Glomerular visceral epithelial cell (primary cell): ENCODE measurements at regions not wholly inside any gene's neighbourhood (a gene's known extent, or its start where the extent isn't known, plus 50 kb on each side); places are given as distances from the start of the nearest gene placed in this dataset.
"Not testable (repeated sequence)": the region's sequence is repeated elsewhere in the genome, so short reads cannot be mapped to it uniquely, and the experiment has no call there.

ENCODE experiments used
- DNase-seq: peaks from one replicate; pipeline ENCODE4 v3.0.0-alpha.2; 2016; ENCODE audit errors: extremely low spot score

DNA sequence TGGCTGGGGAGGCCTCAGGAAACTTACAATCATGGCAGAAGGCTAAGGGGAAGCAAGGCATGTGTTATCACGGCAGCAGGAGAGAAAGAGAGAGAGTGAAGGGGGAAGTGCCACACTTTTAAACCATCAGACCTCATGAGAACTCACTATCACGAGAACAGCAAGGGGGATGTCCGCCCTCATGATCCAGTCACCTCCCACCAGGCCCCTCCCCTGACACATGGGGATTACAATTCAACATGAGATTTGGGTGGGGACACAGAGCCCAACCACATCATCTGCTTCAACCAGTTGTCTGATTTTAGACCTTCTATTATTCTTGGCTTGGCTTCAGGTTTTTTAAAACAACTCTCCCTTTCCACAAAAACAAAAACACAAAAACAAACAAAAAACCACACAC, 93.7 kb upstream of the BASP1 start:
- not testable (repeated sequence) for DNase-seq

DNA sequence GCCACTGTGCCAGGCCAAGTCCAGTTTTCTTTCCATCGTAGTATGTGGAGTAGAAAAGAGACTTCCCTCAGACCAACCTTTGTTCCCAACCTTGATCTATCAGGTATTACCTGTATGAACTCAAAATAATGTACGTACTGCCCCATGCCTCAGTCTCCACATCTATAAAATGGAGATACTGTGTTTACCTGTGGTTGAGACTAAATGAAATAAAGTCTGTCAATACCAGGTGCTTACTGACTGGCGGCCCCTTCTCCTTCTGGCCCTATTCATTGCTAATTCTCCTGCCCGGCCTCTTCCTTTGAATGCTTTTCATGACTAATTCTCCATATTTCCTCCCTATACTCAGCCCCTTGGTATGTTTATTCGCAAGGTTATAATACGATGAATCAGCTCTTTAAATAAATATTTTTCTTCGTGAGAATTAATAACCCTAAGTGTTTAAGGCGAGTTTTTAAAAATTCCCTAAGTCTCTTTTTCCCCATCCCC, 89.6 kb upstream of the BASP1 start:
- peak; percentile 76 for DNase-seq

GRCh38 chr5:17129093-17129849, 88.2 kb upstream of the BASP1 start:
- no peak for DNase-seq

GRCh38 chr5:17130302-17130701, 87.1 kb upstream of the BASP1 start:
- DNase-seq, result peak; percentile 84

GRCh38 chr5:17132444-17133083, 84.9 kb upstream of the BASP1 start:
- DNase-seq, result peak; percentile 38

- no peak for DNase-seq
Measured at GRCh38 chr5:17135050-17135449, 82.4 kb upstream of the BASP1 start.

GRCh38 chr5:17143335-17143734, 74.1 kb upstream of the BASP1 start:
- no peak for DNase-seq

DNA sequence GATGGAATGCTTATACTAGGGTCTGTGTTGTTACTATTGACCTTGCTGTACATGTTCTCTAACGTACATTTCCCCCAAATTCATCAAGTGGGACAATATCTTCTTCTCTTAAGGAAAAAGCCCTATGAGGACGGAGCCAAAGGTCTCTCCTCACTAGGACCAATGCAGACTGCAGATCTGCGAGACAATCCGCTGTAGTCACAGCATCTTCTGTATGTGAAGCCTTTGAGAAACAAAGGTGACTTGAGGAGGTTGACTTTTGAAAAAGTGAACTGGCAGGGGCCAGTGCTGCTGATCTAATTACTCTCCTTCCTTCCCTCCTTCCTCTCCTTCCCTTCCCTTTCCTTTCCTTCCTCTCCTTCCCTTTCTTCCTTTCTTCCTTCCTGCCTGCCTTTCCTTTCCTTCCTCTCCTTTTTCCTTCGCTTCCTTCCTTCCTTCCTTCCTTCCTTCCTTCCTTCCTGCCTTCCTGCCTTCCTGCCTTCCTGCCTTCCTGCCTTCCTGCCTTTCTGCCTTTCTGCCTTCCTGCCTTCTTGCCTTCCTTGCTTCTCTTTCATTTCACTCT, 71.1 kb upstream of the BASP1 start:
- DNase-seq, result no peak

- no peak for DNase-seq
Measured at GRCh38 chr5:17147170-17147569, 70.3 kb upstream of the BASP1 start.

DNA sequence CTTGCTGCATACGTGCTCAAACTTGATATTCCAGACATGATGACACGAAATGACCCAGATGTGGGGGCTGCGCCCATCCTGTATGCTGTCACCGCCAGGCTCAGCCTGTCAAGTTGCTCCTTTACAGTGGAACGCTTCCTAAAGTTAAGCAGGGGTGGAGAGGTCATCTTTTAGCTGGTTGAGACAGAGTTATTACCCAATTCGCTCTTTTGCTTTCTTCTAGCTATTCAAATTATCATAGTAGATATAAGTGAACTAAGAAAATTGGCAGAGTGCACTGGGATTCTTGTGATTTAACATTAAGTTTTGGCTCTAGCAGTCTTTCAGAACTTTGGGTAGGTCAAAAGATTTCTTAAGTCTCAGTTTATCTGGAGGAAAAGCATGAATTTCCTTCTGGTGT, 69.8 kb upstream of the BASP1 start:
- DNase-seq, result no peak

GRCh38 chr5:17148481-17148880, 69.0 kb upstream of the BASP1 start:
- no peak for DNase-seq

DNA sequence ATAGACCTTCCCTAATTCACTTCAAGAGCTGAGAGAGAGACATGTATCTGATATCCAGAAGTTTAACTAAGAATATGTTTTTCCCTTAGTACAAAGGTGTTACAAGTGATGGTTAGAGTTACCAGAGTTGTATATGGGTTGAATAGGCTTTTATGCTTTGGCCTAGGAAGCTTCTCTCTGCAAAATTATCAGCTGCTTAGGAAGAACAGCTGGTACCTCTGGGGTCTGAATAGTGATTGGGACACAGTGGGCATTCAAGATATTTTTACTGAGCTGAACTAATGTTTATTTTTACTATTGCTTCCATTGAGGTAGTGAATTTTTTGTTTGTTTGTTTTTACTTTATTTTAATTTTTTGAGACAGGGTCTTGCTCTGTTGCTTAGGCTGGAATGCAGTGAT, 67.6 kb upstream of the BASP1 start:
- no peak for DNase-seq

GRCh38 chr5:17150531-17150930, 66.9 kb upstream of the BASP1 start:
- no peak for DNase-seq

DNA sequence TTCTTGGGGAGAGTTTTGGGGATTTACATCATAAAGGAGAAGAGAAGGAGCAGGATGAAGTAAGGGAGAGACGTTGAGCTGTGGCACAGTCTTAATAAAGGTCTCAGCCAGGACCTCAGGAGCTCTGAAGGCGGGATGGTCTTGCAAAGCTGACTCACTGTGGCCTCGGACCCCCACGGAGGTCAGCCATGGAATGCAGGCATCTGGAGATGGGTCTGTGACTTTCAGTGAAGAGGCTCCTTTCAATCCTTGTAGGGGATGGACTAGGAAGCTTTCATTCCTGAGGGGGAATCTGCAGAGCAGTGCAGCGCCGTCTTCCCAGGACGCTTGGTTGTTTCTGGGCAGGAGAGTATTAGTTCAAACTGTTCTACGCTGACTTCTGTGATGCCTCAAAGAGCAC, 65.7 kb upstream of the BASP1 start:
- DNase-seq, result peak; percentile 31

GRCh38 chr5:17154211-17154996, 63.0 kb upstream of the BASP1 start:
- no peak for DNase-seq

DNA sequence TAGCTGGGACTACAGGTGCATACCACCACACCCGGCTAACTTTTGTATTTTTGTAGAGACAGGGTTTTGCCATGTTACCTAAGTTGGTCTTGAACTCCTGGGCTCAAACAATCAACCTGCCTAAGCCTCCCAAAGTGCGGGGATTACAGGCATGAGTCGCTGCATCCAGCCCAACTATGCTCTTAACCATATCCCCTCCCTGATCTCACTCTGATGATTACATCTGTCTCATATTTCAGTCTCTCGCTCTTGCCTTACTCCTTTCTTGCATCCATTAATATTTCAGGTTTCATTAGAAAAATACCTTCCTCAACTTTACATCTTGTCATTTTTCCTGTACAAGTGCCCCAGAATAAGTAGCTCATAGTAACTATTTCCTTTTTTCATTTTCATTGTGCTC, 61.0 kb upstream of the BASP1 start:
- peak; percentile 28 for DNase-seq

- peak; percentile 24 for DNase-seq
Measured at GRCh38 chr5:17157294-17157693, 60.1 kb upstream of the BASP1 start.

DNA sequence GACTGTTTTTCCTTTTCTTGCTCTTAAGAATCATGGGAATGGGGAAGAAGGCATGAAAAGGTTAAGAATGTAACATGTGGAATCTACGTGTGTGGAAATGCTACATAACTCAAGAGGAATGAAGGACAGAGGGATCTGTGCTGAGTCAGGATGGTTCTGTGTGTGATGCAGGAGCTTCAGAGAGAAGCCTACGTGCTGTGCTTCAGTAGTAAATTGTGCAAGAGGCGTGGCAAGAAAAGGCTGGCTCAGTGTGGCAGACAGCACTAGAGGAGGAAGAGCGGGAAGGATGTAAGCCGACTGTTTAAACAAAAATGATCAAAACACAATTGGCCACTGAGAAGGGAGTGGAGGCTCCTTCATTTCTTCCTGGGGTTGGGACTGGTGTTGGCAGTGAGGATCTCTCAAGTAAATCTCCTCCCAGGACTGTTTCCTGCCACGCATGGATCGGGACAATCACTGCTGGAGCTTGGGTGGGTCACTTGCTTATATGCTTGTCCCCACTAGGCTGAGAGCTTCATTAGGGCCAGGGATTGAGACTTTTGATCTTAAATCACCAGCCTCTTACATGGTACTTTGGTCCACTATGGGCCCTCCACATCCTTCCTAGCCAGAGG, 59.4 kb upstream of the BASP1 start:
- DNase-seq, result peak; percentile 86

DNA sequence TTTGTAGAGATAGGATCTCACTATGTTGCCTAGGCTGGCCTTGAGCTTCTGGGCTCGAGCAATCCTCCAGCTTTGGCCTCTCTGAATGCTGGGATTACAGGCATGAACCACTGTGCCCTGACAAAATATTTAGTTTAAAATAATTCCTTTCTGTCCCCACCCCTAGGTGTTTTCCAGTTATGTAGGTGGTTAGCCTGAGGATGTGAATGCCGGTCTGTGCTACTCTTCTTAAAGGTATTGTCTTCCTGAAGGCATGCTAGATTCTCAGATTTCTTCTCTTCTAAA, 56.7 kb upstream of the BASP1 start:
- DNase-seq, result no peak

DNA sequence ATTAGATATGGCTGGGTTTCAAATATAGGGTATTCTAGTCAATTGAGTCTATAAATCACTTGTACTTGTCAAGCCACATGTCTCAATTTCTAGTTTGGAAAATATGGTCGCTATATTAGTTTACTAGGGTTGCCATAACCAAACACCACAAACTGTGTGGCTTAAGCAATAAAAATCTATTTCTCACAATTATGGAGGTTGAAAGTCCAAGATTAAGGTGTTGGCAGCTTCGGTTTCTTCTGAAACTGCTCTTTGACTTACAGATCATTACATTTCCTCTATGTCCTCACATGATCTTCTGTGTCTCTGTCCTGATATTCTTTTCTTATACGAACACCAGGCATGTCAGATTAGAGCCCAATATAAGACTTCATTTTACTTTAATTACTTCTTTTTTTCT, 55.8 kb upstream of the BASP1 start:
- no peak for DNase-seq

GRCh38 chr5:17163221-17163620, 54.2 kb upstream of the BASP1 start:
- no peak for DNase-seq
